ENCODE measurements at regions not wholly inside any gene's neighbourhood (a gene's known extent, or its start where the extent isn't known, plus 50 kb on each side); places are given as distances from the start of the nearest gene placed in this dataset.
"Not testable (repeated sequence)": the region's sequence is repeated elsewhere in the genome, so short reads cannot be mapped to it uniquely, and the experiment has no call there.

GRCh38 chr1:228611707-228612106 lies 123.6 kb upstream of the RHOU start:
- DNase-seq = not testable (repeated sequence)

GRCh38 chr1:228622002-228622716 lies 113.1 kb upstream of the RHOU start:
- DNase-seq = not testable (repeated sequence)

- not testable (repeated sequence) for DNase-seq
These were observed 108.8 kb upstream of the RHOU start for GRCh38 chr1:228626481-228626880.

GRCh38 chr1:228632858-228633257 lies 102.4 kb upstream of the RHOU start:
- DNase-seq = not testable (repeated sequence)

GRCh38 chr1:228635304-228635703 lies 100.0 kb upstream of the RHOU start:
- peak in 2 of 3 donors; percentile 18 to 67 for DNase-seq

- not testable (repeated sequence) for DNase-seq
These were observed 97.8 kb upstream of the RHOU start for GRCh38 chr1:228637529-228637928.

GRCh38 chr1:228646717-228647522 lies 88.4 kb upstream of the RHOU start:
- peak in 2 of 3 donors; percentile 23 to 65 for DNase-seq

GRCh38 chr1:228647523-228648444 lies 87.5 kb upstream of the RHOU start:
- peak in 2 of 3 donors; percentile 19 to 57 for DNase-seq

GRCh38 chr1:228648647-228649383 lies 86.5 kb upstream of the RHOU start:
- DNase-seq = peak in 1 of 3 donors; percentile 16

- DNase-seq = no peak
These were observed 85.1 kb upstream of the RHOU start for GRCh38 chr1:228650141-228650540.

- DNase-seq = no peak
These were observed 84.3 kb upstream of the RHOU start for GRCh38 chr1:228650946-228651345.

- no peak for DNase-seq
These were observed 83.2 kb upstream of the RHOU start for GRCh38 chr1:228652116-228652515.

GRCh38 chr1:228653057-228653456 lies 82.2 kb upstream of the RHOU start:
- not testable (repeated sequence) for DNase-seq

GRCh38 chr1:228653748-228654147 lies 81.5 kb upstream of the RHOU start:
- no peak for DNase-seq

- no peak for DNase-seq
These were observed 79.4 kb upstream of the RHOU start for GRCh38 chr1:228655796-228656394.

- DNase-seq = not testable (repeated sequence)
These were observed 73.1 kb upstream of the RHOU start for GRCh38 chr1:228662007-228662689.

GRCh38 chr1:228664399-228664914 lies 70.8 kb upstream of the RHOU start:
- DNase-seq = peak; percentile 62 to 86 (median 83)

- peak in 1 of 3 donors; percentile 28 for DNase-seq
These were observed 68.3 kb upstream of the RHOU start for GRCh38 chr1:228666686-228667623.

Data from muscle of back (tissue), 3 donors.